Middle frontal gyrus (tissue), 1 donor: ENCODE measurements at regions not wholly inside any gene's neighbourhood (a gene's known extent, or its start where the extent isn't known, plus 50 kb on each side); places are given as distances from the start of the nearest gene placed in this dataset.
"Not testable (repeated sequence)": the region's sequence is repeated elsewhere in the genome, so short reads cannot be mapped to it uniquely, and the experiment has no call there.

Experiments used
- DNase-seq: peaks from one replicate; pipeline ENCODE4 v3.0.0-alpha.2; 2015; ENCODE audit warnings: low spot score; ENCODE audit errors: extremely low spot score

- no peak for DNase-seq
These were observed 141.9 kb downstream of the FCRL5 start for GRCh38 chr1:157410457-157410856.

GRCh38 chr1:157409927-157410326 lies 142.4 kb downstream of the FCRL5 start:
- no peak for DNase-seq

DNA sequence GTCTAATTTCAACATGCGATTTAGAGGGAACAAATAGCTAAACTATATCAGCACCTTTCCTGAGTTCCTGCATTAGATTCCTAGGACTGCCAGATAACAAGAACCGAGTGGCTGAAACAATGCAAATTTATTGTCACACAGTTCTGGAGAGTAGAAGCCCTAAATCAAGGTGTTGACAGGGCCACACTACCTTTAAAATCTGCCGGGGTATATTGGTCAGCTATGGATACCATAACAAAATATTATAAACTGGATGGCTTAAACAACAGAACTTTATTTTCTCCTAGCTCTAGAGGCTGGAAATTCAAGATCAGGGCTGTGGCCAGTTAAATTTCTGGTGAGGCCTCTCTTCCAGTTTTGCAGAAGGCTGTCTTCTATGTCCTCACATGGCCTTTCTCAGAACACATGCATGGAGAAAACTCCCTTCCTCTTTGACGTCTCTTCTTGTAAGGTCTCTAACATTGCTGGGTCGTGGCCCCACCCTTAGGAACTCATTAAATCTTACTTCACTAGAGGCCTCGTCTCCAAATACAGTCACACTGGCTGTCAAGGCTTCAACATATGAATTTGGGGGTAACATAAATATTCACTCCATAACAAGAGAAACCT lies 144.3 kb downstream of the FCRL5 start:
- DNase-seq: no peak

- DNase-seq: no peak
These were observed 144.9 kb downstream of the FCRL5 start for GRCh38 chr1:157407367-157407766.

DNA sequence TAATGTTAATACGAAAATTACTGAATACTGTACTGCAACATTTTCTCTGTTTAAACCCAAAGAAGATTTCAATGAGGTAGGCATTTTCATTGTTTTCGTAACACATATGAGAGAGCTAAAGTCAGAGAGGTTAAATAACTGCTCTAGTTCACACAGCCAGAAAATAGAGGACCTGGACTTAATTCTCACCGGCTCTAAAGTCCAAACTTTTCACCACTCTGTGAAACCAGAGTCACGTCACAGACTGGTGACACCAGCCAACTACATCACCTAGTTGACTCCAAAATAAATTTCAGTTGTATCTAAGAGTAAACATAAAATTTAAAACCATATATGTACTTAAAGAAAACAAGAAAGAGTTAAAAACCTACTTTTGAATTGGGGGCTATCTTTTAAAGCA lies 146.7 kb downstream of the FCRL5 start:
- no peak for DNase-seq

DNA sequence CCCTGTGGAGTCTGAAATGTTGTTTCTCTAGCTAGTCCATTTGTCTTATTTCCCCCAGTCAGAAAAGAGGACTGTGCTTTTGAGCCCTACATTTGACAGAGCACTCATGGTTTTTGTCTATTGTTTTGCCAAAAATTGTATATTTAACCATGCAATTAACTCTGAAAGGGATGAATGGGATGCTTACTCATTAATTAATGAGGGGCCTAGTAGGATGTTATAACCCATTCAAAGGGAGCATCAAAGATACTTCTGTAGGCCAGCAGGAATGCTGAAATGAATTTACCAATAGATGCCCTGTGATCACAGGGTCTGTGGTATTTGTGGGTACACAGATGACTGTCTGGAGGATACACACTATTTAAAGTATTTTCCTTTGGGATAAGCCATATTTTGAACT lies 147.7 kb downstream of the FCRL5 start:
- DNase-seq: no peak

DNA sequence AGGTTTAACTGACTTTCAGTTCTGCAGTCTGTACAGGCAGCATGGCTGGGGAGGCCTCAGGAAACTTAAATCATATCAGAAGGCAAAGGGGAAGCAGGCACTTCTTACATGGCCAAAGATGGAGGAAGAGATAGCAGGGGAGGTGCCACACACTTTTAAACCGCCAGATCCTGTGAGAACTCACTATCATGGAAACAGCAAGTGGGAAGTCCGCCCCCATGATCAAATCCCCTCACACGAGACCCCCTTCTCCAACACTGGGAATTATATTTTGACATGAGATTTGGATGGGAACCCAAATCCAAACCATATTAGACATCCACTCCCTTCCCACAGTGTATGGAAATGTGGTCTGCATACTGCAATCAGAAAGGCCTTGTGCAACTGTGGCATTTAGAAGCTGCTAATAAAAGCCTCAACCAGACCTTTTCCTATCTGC lies 148.2 kb downstream of the FCRL5 start:
- no peak for DNase-seq

- DNase-seq: no peak
These were observed 148.7 kb downstream of the FCRL5 start for GRCh38 chr1:157403608-157404007.

DNA sequence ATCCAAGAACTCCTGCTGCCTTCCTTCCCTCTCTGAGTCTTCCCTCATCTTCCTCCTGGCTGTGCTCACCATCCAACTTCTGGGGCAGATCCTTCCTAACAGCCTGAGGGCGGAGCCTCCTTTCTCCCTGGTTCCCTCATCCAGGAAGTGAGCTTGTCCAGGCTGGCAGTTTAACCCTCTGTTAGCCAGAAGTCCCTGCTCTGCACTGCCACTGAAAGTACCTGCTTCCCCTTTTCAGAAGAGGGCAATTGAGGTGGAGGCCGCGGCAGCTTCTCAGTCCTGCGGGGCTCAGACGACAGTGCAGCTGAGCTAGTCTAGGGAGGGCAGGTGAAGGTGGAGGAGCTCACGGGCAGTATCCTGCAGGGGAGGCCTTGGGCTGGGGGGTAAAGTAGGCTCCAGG lies 149.1 kb downstream of the FCRL5 start:
- DNase-seq: no peak

- no peak for DNase-seq
These were observed 151.5 kb downstream of the FCRL5 start for GRCh38 chr1:157400766-157401165.

- DNase-seq: no peak
These were observed 152.3 kb downstream of the FCRL5 start for GRCh38 chr1:157399984-157400382.

- no peak for DNase-seq
These were observed 152.9 kb downstream of the FCRL5 start for GRCh38 chr1:157399343-157399983.

DNA sequence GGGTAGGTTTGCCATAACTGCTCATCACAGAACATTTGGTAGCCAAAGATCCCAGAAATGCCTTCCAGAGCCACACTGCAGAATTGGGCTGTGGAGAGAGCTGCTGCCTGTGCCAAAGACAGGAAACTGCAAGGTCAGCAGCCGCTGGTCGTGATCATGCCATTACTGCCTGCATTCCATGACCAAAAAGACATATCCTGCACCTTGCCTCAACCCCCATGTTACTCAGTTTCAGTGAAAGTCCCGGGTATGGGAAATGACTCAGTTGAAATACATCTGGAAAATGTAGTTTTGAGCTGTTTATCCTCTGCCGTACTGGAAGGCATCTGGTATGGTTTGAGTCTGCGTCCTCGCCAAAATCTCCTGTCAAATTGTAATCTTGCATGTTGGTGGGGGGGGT lies 161.7 kb downstream of the FCRL5 start:
- no peak for DNase-seq

- DNase-seq: no peak
These were observed 164.3 kb downstream of the FCRL5 start for GRCh38 chr1:157388057-157388456.

DNA sequence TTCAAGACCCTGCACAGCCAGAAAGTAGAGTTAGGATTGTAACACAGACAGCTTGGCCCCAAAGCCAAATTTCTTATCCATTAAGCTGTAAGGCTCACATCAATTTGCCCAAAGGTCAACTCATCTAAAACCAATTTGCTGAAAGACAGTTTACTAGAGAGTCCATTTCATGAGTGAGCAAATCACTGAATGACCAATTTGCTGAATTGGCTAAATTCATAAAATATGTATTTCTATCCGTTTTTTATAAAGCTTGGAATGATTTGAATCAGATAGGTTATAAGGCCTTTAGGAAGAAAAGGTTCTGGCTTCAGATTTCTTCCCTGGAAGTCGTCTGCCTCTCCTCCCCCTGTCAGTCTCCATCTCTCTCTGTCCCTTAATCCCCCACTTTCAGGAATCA lies 168.1 kb downstream of the FCRL5 start:
- DNase-seq: no peak

DNA sequence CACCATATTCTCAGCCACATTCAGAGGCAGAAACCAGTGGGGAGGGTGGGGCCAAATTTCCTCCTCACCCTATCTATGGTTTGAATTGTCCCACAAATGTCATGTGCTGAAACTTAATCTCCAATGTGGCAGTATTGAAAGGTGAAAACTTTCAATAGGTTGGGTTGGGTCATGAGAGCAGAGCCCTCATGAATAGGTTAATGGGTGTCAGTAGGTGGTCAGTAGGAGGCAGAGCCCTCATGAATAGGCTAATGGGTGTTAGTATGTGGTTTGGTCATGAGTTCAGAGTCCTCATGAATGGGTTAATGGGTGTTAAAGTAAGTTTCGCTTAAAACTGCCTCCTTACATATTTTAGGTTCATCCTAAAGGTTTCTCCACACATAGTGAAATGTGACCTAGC lies 170.0 kb downstream of the FCRL5 start:
- no peak for DNase-seq

- DNase-seq: no peak
These were observed 171.8 kb downstream of the FCRL5 start for GRCh38 chr1:157380523-157380922.

DNA sequence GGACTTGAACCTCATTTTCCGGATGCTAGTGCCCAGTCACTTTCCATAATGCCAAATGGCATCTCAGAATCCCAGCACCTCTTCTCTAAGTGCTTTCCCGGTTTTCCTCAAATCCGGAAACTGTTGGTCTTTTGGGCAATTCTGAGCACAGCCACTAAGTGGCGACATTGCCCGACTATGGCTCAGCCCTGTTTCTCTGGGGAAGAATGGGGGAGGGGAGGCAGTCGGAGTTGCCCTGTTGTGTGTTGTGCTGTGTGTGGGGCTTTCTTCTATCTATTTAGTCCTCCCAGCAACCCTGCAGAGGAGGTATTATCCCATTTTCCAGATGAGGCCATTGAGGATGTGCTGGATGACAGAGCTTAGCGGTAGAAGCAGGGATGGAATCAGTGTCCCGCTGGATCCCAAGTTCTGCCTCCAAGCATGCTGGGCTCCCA lies 175.0 kb downstream of the FCRL5 start:
- not testable (repeated sequence) for DNase-seq

GRCh38 chr1:157376681-157377080 lies 175.6 kb downstream of the FCRL5 start:
- no peak for DNase-seq

GRCh38 chr1:157372311-157372710 lies 180.0 kb downstream of the FCRL5 start:
- DNase-seq: not testable (repeated sequence)

DNA sequence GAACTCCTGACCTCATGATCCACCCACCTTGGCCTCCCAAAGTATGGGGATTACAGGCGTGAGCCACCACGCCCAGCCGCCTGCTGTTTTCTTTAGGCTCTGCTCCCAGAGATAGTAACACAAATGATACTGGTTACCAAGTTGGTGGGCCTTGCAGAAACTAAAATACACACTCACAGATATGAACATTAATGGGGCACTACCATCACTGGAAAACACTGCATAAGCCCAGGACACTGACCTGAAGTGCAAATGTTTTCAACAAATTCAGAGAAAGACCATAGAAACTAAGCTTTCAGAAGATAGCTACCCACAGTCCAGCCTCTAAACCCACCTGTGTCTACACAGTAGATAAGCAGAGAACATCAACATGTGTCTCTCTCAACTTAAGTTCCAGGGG lies 180.5 kb downstream of the FCRL5 start:
- DNase-seq: no peak

GRCh38 chr1:157371221-157371620 lies 181.1 kb downstream of the FCRL5 start:
- no peak for DNase-seq

- DNase-seq: no peak
These were observed 181.6 kb downstream of the FCRL5 start for GRCh38 chr1:157370698-157371097.
